GM12878 (cell line): ENCODE measurements at regions not wholly inside any gene's neighbourhood (a gene's known extent, or its start where the extent isn't known, plus 50 kb on each side); places are given as distances from the start of the nearest gene placed in this dataset.

ENCODE experiments used
- ATAC-seq: fragments of 200-7000 bp; cut with Tn5 transposase; 3 replicates; pipeline ENCODE4 v1.9.1; 2020; ENCODE audit warnings: mild to moderate bottlenecking, moderate library complexity
- BruUV-seq: library from RNA; stranded (reverse); fragments of 400-500 nt; replicated peaks from 2 replicates; lab custom pipeline; 2021; lab: Mats Ljungman, UMichigan
- CTCF ChIA-PET: fragments of 300-600 bp; sonication (Branson Sonifier 250); formaldehyde crosslinking; extraction: SDS; loops from one replicate; lab custom pipeline; 2021; ENCODE audit warnings: inconsistent platforms; lab: Yijun Ruan, JAX
- POLR2A ChIA-PET: fragments of 350-600 bp; formaldehyde crosslinking; extraction: SDS; loops from one replicate; lab custom pipeline; 2021; ENCODE audit warnings: inconsistent platforms; lab: Charles Lee
- RAD21 ChIA-PET: fragments of 300-600 bp; sonication (Branson Sonifier 250); formaldehyde crosslinking; loops from one replicate; lab custom pipeline; 2023; ENCODE audit warnings: antibody characterized with exemption; ENCODE audit not compliant: unreplicated experiment; lab: Charles Lee
- SMC1A ChIA-PET: fragments of 300-600 bp; sonication (Branson Sonifier 250); formaldehyde crosslinking; loops from one replicate; lab custom pipeline; 2023; ENCODE audit not compliant: unreplicated experiment, uncharacterized antibody; lab: Charles Lee
- DNase-seq: peaks from one replicate; pipeline ENCODE4 v3.0.0-alpha.2; 2011; ENCODE audit warnings: low read depth, low spot score
- FAIRE-seq: peaks from 3 replicates; lab custom pipeline; 2011; peaks lifted over from hg19 to GRCh38; lab: Jason Lieb, UNC
- H2AFZ ChIP-seq: 2 replicates; pipeline ENCODE4 v1.6.0; 2011; ENCODE audit warnings: low read depth, low read length, control low read depth; ENCODE audit not compliant: control insufficient read depth
- H3K27ac ChIP-seq: 2 replicates; pipeline ENCODE4 v1.5.1; 2011; ENCODE audit warnings: control low read depth; ENCODE audit not compliant: control insufficient read depth, insufficient read depth
- H3K27me3 ChIP-seq, 2 experiments: replicated peaks in 1 of 2; 2 replicates each; pipeline versions ENCODE4 v1.6.0 to v1.6.1; 2011; ENCODE audit warnings: low read length in 1 of 2; ENCODE audit not compliant: control insufficient read depth in 2 of 2, insufficient read depth in 2 of 2
- H3K36me3 ChIP-seq, 2 experiments: 2 replicates each; pipeline ENCODE4 v1.5.1; 2011; ENCODE audit warnings: low read length in 1 of 2; ENCODE audit not compliant: control insufficient read depth in 2 of 2, insufficient read depth in 2 of 2
- H3K4me1 ChIP-seq: 2 replicates; pipeline ENCODE4 v1.6.1; 2011; ENCODE audit warnings: mild to moderate bottlenecking, low read length, moderate library complexity, mixed read lengths; ENCODE audit not compliant: control insufficient read depth, insufficient read depth
- H3K4me2 ChIP-seq: 2 replicates; pipeline ENCODE4 v1.6.0; 2011; ENCODE audit warnings: control low read depth; ENCODE audit not compliant: control insufficient read depth, insufficient read depth
- H3K4me3 ChIP-seq: fragments of 200-600 bp; sonication (generic); 2 replicates; pipeline ENCODE4 v1.5.1; 2016
- H3K79me2 ChIP-seq: 2 replicates; pipeline ENCODE4 v1.6.0; 2011; ENCODE audit warnings: low read length; ENCODE audit not compliant: control insufficient read depth, insufficient read depth
- H3K9ac ChIP-seq: 2 replicates; pipeline ENCODE4 v1.8.0; 2011; ENCODE audit warnings: low read length, control low read depth, mixed read lengths; ENCODE audit not compliant: control insufficient read depth, insufficient read depth
- H3K9me3 ChIP-seq: replicated peaks from 3 replicates; pipeline ENCODE4 v1.5.1; 2011; ENCODE audit warnings: mild to moderate bottlenecking, low read length; ENCODE audit not compliant: control insufficient read depth, insufficient read depth
- H4K20me1 ChIP-seq: 2 replicates; pipeline ENCODE4 v1.6.0; 2011; ENCODE audit not compliant: control insufficient read depth, insufficient read depth
- CHD4 ChIP-seq: fragments of 200-600 bp; sonication (generic); IDR thresholded peaks from 2 replicates; pipeline ENCODE4 v1.6.1; 2016; ENCODE audit warnings: mild to moderate bottlenecking
- FOS ChIP-seq: IDR thresholded peaks from 3 replicates; pipeline ENCODE4 v1.6.1; 2011; ENCODE audit warnings: borderline replicate concordance; ENCODE audit not compliant: insufficient read length; ENCODE audit errors: extremely low read depth
- MYB ChIP-seq: fragments of 150-350 bp; IDR thresholded peaks from 2 replicates; pipeline ENCODE4 v1.6.1; 2014; ENCODE audit warnings: mild to moderate bottlenecking, low read depth, low read length, borderline replicate concordance
- NFYB ChIP-seq: IDR thresholded peaks from 2 replicates; pipeline ENCODE4 v1.6.1; 2011; ENCODE audit warnings: low read depth, mild to moderate bottlenecking, low read length, improper control_type of control experiment, moderate library complexity; ENCODE audit not compliant: insufficient read depth
- SIX5 ChIP-seq: IDR thresholded peaks from 2 replicates; pipeline ENCODE4 v1.6.1; 2011; ENCODE audit warnings: mild to moderate bottlenecking, low read depth, low read length, moderate library complexity; ENCODE audit not compliant: severe bottlenecking
- WGBS: methylation state at CpG from one replicate; pipeline ENCODE4 v1.1.6; 2016; ENCODE audit warnings: low lambda C conversion rate; ENCODE audit not compliant: insufficient replicate concordance, insufficient coverage; ENCODE audit errors: missing lambda C conversion rate; 5-methylcytosine and 5-hydroxymethylcytosine counted together
- in situ Hi-C: fragments of 300-500 bp; cut with MboI; formaldehyde crosslinking; loops from 9 replicates; pipeline ENCODE4 v1.14.3; 2018; ENCODE audit warnings: mixed read lengths
- intact Hi-C: fragments of 100-400 bp; cut with micrococcal nuclease; formaldehyde crosslinking; loops from one replicate; pipeline ENCODE4 v1.14.2; 2022; ENCODE audit not compliant: unreplicated experiment
- TF ChIP-seq, protein P1 (sequence below): IDR thresholded peaks from 2 replicates; pipeline ENCODE4 v1.6.1; 2012; ENCODE audit warnings: mild to moderate bottlenecking, low read depth, low read length
- TF ChIP-seq, protein P2 (sequence below): fragments of 450-650 bp; IDR thresholded peaks from 2 replicates; pipeline ENCODE4 v1.6.1; 2017; ENCODE audit warnings: mild to moderate bottlenecking, low read depth, inconsistent platforms; ENCODE audit not compliant: poor library complexity, severe bottlenecking
- TF ChIP-seq, protein P3 (sequence below): IDR thresholded peaks from 2 replicates; pipeline ENCODE4 v1.6.1; 2012; ENCODE audit warnings: low read length, inconsistent platforms

DNA sequence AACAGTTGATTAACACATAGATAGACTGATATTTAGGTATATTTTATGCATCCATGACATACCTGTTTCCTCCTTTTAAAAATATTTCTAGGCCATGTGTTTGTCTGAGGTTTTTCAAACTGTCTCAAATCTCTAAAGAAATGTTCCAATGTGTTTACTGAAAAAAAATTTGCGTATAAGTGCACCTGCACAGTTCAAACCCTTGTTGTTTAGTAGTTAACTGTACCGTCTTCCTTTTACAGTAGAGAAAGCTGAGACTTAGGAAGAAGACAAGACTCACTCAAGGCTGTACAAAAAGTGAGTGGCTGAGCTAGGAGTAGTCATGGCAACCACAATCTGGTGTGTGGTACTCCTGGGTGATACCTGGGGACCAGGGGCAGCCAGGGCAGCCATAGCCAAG lies 934.6 kb downstream of the VRK1 start:
- no peak overlapping the region for H3K27ac ChIP-seq
- no peak for TF ChIP-seq MYB
- TF ChIP-seq, protein P1, sequence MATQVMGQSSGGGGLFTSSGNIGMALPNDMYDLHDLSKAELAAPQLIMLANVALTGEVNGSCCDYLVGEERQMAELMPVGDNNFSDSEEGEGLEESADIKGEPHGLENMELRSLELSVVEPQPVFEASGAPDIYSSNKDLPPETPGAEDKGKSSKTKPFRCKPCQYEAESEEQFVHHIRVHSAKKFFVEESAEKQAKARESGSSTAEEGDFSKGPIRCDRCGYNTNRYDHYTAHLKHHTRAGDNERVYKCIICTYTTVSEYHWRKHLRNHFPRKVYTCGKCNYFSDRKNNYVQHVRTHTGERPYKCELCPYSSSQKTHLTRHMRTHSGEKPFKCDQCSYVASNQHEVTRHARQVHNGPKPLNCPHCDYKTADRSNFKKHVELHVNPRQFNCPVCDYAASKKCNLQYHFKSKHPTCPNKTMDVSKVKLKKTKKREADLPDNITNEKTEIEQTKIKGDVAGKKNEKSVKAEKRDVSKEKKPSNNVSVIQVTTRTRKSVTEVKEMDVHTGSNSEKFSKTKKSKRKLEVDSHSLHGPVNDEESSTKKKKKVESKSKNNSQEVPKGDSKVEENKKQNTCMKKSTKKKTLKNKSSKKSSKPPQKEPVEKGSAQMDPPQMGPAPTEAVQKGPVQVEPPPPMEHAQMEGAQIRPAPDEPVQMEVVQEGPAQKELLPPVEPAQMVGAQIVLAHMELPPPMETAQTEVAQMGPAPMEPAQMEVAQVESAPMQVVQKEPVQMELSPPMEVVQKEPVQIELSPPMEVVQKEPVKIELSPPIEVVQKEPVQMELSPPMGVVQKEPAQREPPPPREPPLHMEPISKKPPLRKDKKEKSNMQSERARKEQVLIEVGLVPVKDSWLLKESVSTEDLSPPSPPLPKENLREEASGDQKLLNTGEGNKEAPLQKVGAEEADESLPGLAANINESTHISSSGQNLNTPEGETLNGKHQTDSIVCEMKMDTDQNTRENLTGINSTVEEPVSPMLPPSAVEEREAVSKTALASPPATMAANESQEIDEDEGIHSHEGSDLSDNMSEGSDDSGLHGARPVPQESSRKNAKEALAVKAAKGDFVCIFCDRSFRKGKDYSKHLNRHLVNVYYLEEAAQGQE, result no peak
- TF ChIP-seq NFYB, result no peak
- no peak for TF ChIP-seq SIX5
- TF ChIP-seq, protein P2, sequence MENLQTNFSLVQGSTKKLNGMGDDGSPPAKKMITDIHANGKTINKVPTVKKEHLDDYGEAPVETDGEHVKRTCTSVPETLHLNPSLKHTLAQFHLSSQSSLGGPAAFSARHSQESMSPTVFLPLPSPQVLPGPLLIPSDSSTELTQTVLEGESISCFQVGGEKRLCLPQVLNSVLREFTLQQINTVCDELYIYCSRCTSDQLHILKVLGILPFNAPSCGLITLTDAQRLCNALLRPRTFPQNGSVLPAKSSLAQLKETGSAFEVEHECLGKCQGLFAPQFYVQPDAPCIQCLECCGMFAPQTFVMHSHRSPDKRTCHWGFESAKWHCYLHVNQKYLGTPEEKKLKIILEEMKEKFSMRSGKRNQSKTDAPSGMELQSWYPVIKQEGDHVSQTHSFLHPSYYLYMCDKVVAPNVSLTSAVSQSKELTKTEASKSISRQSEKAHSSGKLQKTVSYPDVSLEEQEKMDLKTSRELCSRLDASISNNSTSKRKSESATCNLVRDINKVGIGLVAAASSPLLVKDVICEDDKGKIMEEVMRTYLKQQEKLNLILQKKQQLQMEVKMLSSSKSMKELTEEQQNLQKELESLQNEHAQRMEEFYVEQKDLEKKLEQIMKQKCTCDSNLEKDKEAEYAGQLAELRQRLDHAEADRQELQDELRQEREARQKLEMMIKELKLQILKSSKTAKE, result no peak
- TF ChIP-seq FOS, result no peak
- TF ChIP-seq, protein P3, sequence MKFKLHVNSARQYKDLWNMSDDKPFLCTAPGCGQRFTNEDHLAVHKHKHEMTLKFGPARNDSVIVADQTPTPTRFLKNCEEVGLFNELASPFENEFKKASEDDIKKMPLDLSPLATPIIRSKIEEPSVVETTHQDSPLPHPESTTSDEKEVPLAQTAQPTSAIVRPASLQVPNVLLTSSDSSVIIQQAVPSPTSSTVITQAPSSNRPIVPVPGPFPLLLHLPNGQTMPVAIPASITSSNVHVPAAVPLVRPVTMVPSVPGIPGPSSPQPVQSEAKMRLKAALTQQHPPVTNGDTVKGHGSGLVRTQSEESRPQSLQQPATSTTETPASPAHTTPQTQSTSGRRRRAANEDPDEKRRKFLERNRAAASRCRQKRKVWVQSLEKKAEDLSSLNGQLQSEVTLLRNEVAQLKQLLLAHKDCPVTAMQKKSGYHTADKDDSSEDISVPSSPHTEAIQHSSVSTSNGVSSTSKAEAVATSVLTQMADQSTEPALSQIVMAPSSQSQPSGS, result no peak
- no peak for TF ChIP-seq CHD4
- no TSS peak for BruUV-seq
- ChIA-PET CTCF (no interaction called here), RAD21 (no interaction called here), SMC1A (interaction anchor here (1.4 kb wide), 1 partner anchor 11 kb away, joined by 4 read pairs; no protein-coding TSS in a partner anchor), POLR2A (no interaction called here)
- 18% methylated on average over 2 of the region's 2 CpGs for WGBS
- H2AFZ ChIP-seq, result no peak overlapping the region
- no peak overlapping the region for H3K4me2 ChIP-seq
- no peaks in the 10 kb centered on the region for H4K20me1 ChIP-seq
- H3K9ac ChIP-seq, result no peak overlapping the region
- in situ Hi-C loops (no loop called here), intact Hi-C loops (no loop called here)
- H3K27me3 ChIP-seq, result no peaks in the 10 kb centered on the region
- H3K9me3 ChIP-seq, result no peaks in the 10 kb centered on the region
- ATAC-seq (no peak), FAIRE-seq (no peak), DNase-seq (no peak)
- no peaks in the 10 kb centered on the region for H3K36me3 ChIP-seq
- H3K4me1 ChIP-seq, result no peaks in the 10 kb centered on the region
- H3K79me2 ChIP-seq, result no peaks in the 10 kb centered on the region
- H3K4me3 ChIP-seq, result no peak overlapping the region
